CD14-positive monocyte (primary cell): ENCODE measurements at regions not wholly inside any gene's neighbourhood (a gene's known extent, or its start where the extent isn't known, plus 50 kb on each side); places are given as distances from the start of the nearest gene placed in this dataset.

Experiments used
- DNase-seq, 3 donors: peaks; one replicate each; pipeline ENCODE4 v3.0.0-alpha.2; 2011 to 2022
- H2AFZ ChIP-seq: 2 replicates; pipeline ENCODE4 v1.6.0; 2012; ENCODE audit warnings: mild to moderate bottlenecking, low read depth, low read length, inconsistent platforms; ENCODE audit not compliant: insufficient read depth, poor library complexity, severe bottlenecking
- H3K27ac ChIP-seq, 2 donors: 1 replicate in 1 of 2; 2 replicates in 1 of 2; pipeline ENCODE4 v1.5.1; 2012 to 2013; ENCODE audit warnings: low read length in 2 of 2, control low read depth in 1 of 2, inconsistent platforms in 1 of 2, low read depth in 1 of 2, mild to moderate bottlenecking in 1 of 2
- H3K27me3 ChIP-seq, 2 donors: one replicate each; pipeline versions ENCODE4 v1.6.0 to v1.6.1; 2011 to 2013; ENCODE audit warnings: low read length in 2 of 2; ENCODE audit not compliant: control insufficient read depth in 2 of 2, insufficient read depth in 2 of 2
- H3K36me3 ChIP-seq, 2 donors: replicated peaks in 1 of 2; 1 replicate in 1 of 2; 2 replicates in 1 of 2; pipeline versions ENCODE4 v1.5.1 to v1.6.1; 2012 to 2013; ENCODE audit warnings: low read length in 2 of 2, control low read depth in 1 of 2, inconsistent platforms in 1 of 2, mild to moderate bottlenecking in 1 of 2; ENCODE audit not compliant: insufficient read depth in 2 of 2, control insufficient read depth in 1 of 2
- H3K4me1 ChIP-seq, 2 donors: 1 replicate in 1 of 2; 2 replicates in 1 of 2; pipeline versions ENCODE4 v1.5.1 to v1.6.1; 2012 to 2013; ENCODE audit warnings: low read length in 2 of 2, control low read depth in 1 of 2, inconsistent platforms in 1 of 2, mild to moderate bottlenecking in 1 of 2, moderate library complexity in 1 of 2; ENCODE audit not compliant: insufficient read depth in 2 of 2, control insufficient read depth in 1 of 2
- H3K4me2 ChIP-seq: replicated peaks from 2 replicates; pipeline ENCODE3; 2012; ENCODE audit warnings: low read length, moderate library complexity, mild to moderate bottlenecking; ENCODE audit not compliant: poor library complexity, severe bottlenecking; ENCODE audit errors: extremely low read depth
- H3K4me3 ChIP-seq, 3 experiments: fragments of 200-600 bp in 1 of 3; sonication (generic) in 1 of 3; replicated peaks in 1 of 3; 1 replicate in 2 of 3; 2 replicates in 1 of 3; pipeline ENCODE4 v1.5.1; 2011 to 2013; ENCODE audit warnings: low read length in 3 of 3, mild to moderate bottlenecking in 3 of 3, control low read depth in 2 of 3, low read depth in 2 of 3, inconsistent platforms in 1 of 3, moderate library complexity in 1 of 3
- H3K79me2 ChIP-seq: 2 replicates; pipeline ENCODE4 v1.6.0; 2012; ENCODE audit warnings: mild to moderate bottlenecking, control low read depth, inconsistent platforms, low read length, moderate library complexity; ENCODE audit not compliant: insufficient read depth
- H3K9ac ChIP-seq: 2 replicates; pipeline ENCODE4 v1.6.0; 2017; ENCODE audit warnings: low read length, mild to moderate bottlenecking; ENCODE audit not compliant: insufficient read depth, poor library complexity, severe bottlenecking
- H3K9me3 ChIP-seq, 2 donors: replicated peaks in 1 of 2; 1 replicate in 1 of 2; 2 replicates in 1 of 2; pipeline versions ENCODE4 v1.5.1 to v1.6.1; 2012 to 2013; ENCODE audit warnings: low read length in 2 of 2, control low read depth in 1 of 2; ENCODE audit not compliant: control insufficient read depth in 1 of 2, insufficient read depth in 1 of 2
- H4K20me1 ChIP-seq: 2 replicates; pipeline ENCODE4 v1.6.0; 2012; ENCODE audit warnings: mild to moderate bottlenecking, low read length, control low read depth, moderate library complexity; ENCODE audit not compliant: insufficient read depth
- H3K27ac Mint-ChIP-seq, 7 donors: one replicate each; pipeline ENCODE4 v1.8.0; 2020; ENCODE audit warnings: mild to moderate bottlenecking in 7 of 7, mixed read lengths in 7 of 7, moderate library complexity in 6 of 7, inconsistent platforms in 2 of 7
- H3K27me3 Mint-ChIP-seq, 3 donors: one replicate each; pipeline ENCODE4 v1.8.0; 2021 to 2022; ENCODE audit warnings: low read depth in 3 of 3, mild to moderate bottlenecking in 3 of 3, mixed read lengths in 3 of 3, moderate library complexity in 3 of 3, inconsistent platforms in 1 of 3
- H3K36me3 Mint-ChIP-seq, 2 donors: one replicate each; pipeline ENCODE4 v1.8.0; 2020; ENCODE audit warnings: mixed read lengths in 2 of 2, inconsistent platforms in 1 of 2, mild to moderate bottlenecking in 1 of 2
- H3K4me1 Mint-ChIP-seq: one replicate; pipeline ENCODE4 v1.8.0; 2020; ENCODE audit warnings: mild to moderate bottlenecking, mixed read lengths
- H3K4me3 Mint-ChIP-seq, 2 donors: one replicate each; pipeline ENCODE4 v1.8.0; 2020; ENCODE audit warnings: mild to moderate bottlenecking in 2 of 2, mixed read lengths in 2 of 2, moderate library complexity in 1 of 2
- H3K9me3 Mint-ChIP-seq, 7 donors: one replicate each; pipeline ENCODE4 v1.8.0; 2020 to 2022; ENCODE audit warnings: mixed read lengths in 7 of 7, mild to moderate bottlenecking in 6 of 7, moderate library complexity in 6 of 7, inconsistent platforms in 2 of 7
- CTCF ChIP-seq: fragments of 200-600 bp; IDR thresholded peaks from one replicate; pipeline ENCODE4 v1.8.0; 2022; ENCODE audit warnings: antibody characterized with exemption, mild to moderate bottlenecking
- WGBS: methylation state at CpG from one replicate; pipeline ENCODE4 v1.1.5; 2013; ENCODE audit warnings: missing lambda C conversion rate; ENCODE audit not compliant: insufficient coverage; 5-methylcytosine and 5-hydroxymethylcytosine counted together
- intact Hi-C, 2 donors: fragments of 100-400 bp; cut with micrococcal nuclease; formaldehyde crosslinking; loops; one replicate each; pipeline versions ENCODE4 v1.15.0 to v1.15.1; 2023

GRCh38 chr5:156119692-156120091 lies 207.3 kb upstream of the SGCD start:
- no peak for TF ChIP-seq CTCF

GRCh38 chr5:156120777-156121176 lies 206.2 kb upstream of the SGCD start:
- Histone ChIP-seq H3K79me2 (no peaks in the 10 kb centered on the region), H3K4me3 (no peak overlapping the region), H2AFZ (no peak overlapping the region), H4K20me1 (no peaks in the 10 kb centered on the region), H3K4me2 (no peak overlapping the region), H3K36me3 (no peaks in the 10 kb centered on the region), H3K27ac (no peak overlapping the region), H3K4me1 (no peaks in the 10 kb centered on the region), H3K9me3 (no peaks in the 10 kb centered on the region), H3K9ac (no peak overlapping the region), H3K27me3 (no peaks in the 10 kb centered on the region)
- Mint-ChIP-seq H3K27me3 (no peaks in the 10 kb centered on the region), H3K9me3 (peaks cover 0 to 4% (median 0%) of the 10 kb centered on the region in 7 donors), H3K4me3 (no peak overlapping the region), H3K36me3 (no peaks in the 10 kb centered on the region), H3K4me1 (no peaks in the 10 kb centered on the region), H3K27ac (no peak overlapping the region)
- intact Hi-C loops, result no loop called here
- no peak for DNase-seq
- WGBS, result 92% methylated on average over 4 of the region's 4 CpGs
- no peak for TF ChIP-seq CTCF

More at GRCh38 chr5:156119692-156120091, 207.3 kb upstream of the SGCD start:
- H3K27me3 ChIP-seq, result no peaks in the 10 kb centered on the region
- H3K9me3 ChIP-seq, result no peaks in the 10 kb centered on the region
- H3K4me3 ChIP-seq, result no peak overlapping the region
- no peak overlapping the region for H3K27ac ChIP-seq
- Mint-ChIP-seq H3K36me3 (no peaks in the 10 kb centered on the region), H3K27me3 (peaks cover 0 to 2% (median 0%) of the 10 kb centered on the region in 3 donors), H3K4me1 (no peaks in the 10 kb centered on the region), H3K9me3 (peaks cover 0 to 4% (median 0%) of the 10 kb centered on the region in 7 donors), H3K27ac (no peak overlapping the region), H3K4me3 (no peak overlapping the region)
- no peaks in the 10 kb centered on the region for H3K36me3 ChIP-seq
- intact Hi-C loops, result no loop called here
- H3K4me1 ChIP-seq, result no peaks in the 10 kb centered on the region
- no peak overlapping the region for H3K4me2 ChIP-seq
- no peak for DNase-seq
- H4K20me1 ChIP-seq, result no peaks in the 10 kb centered on the region
- no peak overlapping the region for H3K9ac ChIP-seq
- WGBS, result 69% methylated on average over 2 of the region's 4 CpGs
- H2AFZ ChIP-seq, result no peak overlapping the region
- no peaks in the 10 kb centered on the region for H3K79me2 ChIP-seq
